ENCODE measurements at regions not wholly inside any gene's neighbourhood (a gene's known extent, or its start where the extent isn't known, plus 50 kb on each side); places are given as distances from the start of the nearest gene placed in this dataset.

- DNase-seq, result no peak
- Histone ChIP-seq H3K4me1 (ENCODE audit: control insufficient read depth in 1 of 2, insufficient read depth in 2 of 2, low read length in 2 of 2) (no peaks in the 10 kb centered on the region), H3K27me3 (ENCODE audit: control insufficient read depth in 2 of 2, insufficient read depth in 2 of 2, low read length in 2 of 2) (no peaks in the 10 kb centered on the region), H3K79me2 (ENCODE audit: insufficient read depth, low read length) (no peaks in the 10 kb centered on the region), H4K20me1 (ENCODE audit: insufficient read depth, low read length) (no peaks in the 10 kb centered on the region), H3K27ac (ENCODE audit: low read depth in 1 of 2, low read length in 2 of 2) (no peak overlapping the region), H2AFZ (ENCODE audit: insufficient read depth, low read depth, low read length, poor library complexity, severe bottlenecking) (no peak overlapping the region), H3K4me2 (replicated peaks; ENCODE audit: extremely low read depth, low read length, poor library complexity, severe bottlenecking) (no peak overlapping the region), H3K4me3 (replicated peaks in 1 of 3; ENCODE audit: low read depth in 2 of 3, low read length in 3 of 3) (no peak overlapping the region), H3K9me3 (replicated peaks in 1 of 2; ENCODE audit: control insufficient read depth in 1 of 2, insufficient read depth in 1 of 2, low read length in 2 of 2) (no peaks in the 10 kb centered on the region), H3K36me3 (replicated peaks in 1 of 2; ENCODE audit: control insufficient read depth in 1 of 2, insufficient read depth in 2 of 2, low read length in 2 of 2) (no peaks in the 10 kb centered on the region), H3K9ac (ENCODE audit: insufficient read depth, low read length, poor library complexity, severe bottlenecking) (no peak overlapping the region)
- Mint-ChIP-seq H3K27ac (no peak overlapping the region), H3K27me3 (ENCODE audit: low read depth in 3 of 3) (peaks cover 2 to 4% (median 3%) of the 10 kb centered on the region in 3 donors), H3K36me3 (no peaks in the 10 kb centered on the region), H3K4me1 (no peaks in the 10 kb centered on the region), H3K4me3 (no peak overlapping the region), H3K9me3 (peaks cover 0 to 2% (median 0%) of the 10 kb centered on the region in 7 donors)
- 78% methylated on average over 2 of the region's 4 CpGs for WGBS (ENCODE audit: insufficient coverage)
- intact Hi-C loops (cut with micrococcal nuclease), result no loop called here
- TF ChIP-seq CTCF (IDR thresholded peaks at IDR 0.05), result no peak
Observed at GRCh38 chr6:10250655-10251220, 164.1 kb downstream of the TFAP2A start.

GRCh38 chr6:10248378-10248843 lies 166.5 kb downstream of the TFAP2A start:
- no peak overlapping the region for H2AFZ ChIP-seq (ENCODE audit: insufficient read depth, low read depth, low read length, poor library complexity, severe bottlenecking)
- H3K27me3 Mint-ChIP-seq (ENCODE audit: low read depth in 3 of 3), result peaks cover 2 to 4% (median 3%) of the 10 kb centered on the region in 3 donors
- H3K4me3 Mint-ChIP-seq, result no peak overlapping the region
- no peaks in the 10 kb centered on the region for H3K27me3 ChIP-seq (ENCODE audit: control insufficient read depth in 2 of 2, insufficient read depth in 2 of 2, low read length in 2 of 2)
- no peaks in the 10 kb centered on the region for H3K9me3 ChIP-seq (replicated peaks in 1 of 2; ENCODE audit: control insufficient read depth in 1 of 2, insufficient read depth in 1 of 2, low read length in 2 of 2)
- no peaks in the 10 kb centered on the region for H3K4me1 ChIP-seq (ENCODE audit: control insufficient read depth in 1 of 2, insufficient read depth in 2 of 2, low read length in 2 of 2)
- intact Hi-C loops (cut with micrococcal nuclease), result no loop called here
- WGBS (ENCODE audit: insufficient coverage), result 58% methylated on average over 4 of the region's 7 CpGs
- H3K36me3 ChIP-seq (replicated peaks in 1 of 2; ENCODE audit: control insufficient read depth in 1 of 2, insufficient read depth in 2 of 2, low read length in 2 of 2), result no peaks in the 10 kb centered on the region
- H3K4me2 ChIP-seq (replicated peaks; ENCODE audit: extremely low read depth, low read length, poor library complexity, severe bottlenecking), result no peak overlapping the region
- H4K20me1 ChIP-seq (ENCODE audit: insufficient read depth, low read length), result no peaks in the 10 kb centered on the region
- H3K27ac ChIP-seq (ENCODE audit: low read depth in 1 of 2, low read length in 2 of 2), result no peak overlapping the region
- no peak for TF ChIP-seq CTCF (IDR thresholded peaks at IDR 0.05)
- no peaks in the 10 kb centered on the region for H3K79me2 ChIP-seq (ENCODE audit: insufficient read depth, low read length)
- H3K36me3 Mint-ChIP-seq, result no peaks in the 10 kb centered on the region
- H3K27ac Mint-ChIP-seq, result no peak overlapping the region
- H3K9me3 Mint-ChIP-seq, result peaks cover 0 to 2% (median 0%) of the 10 kb centered on the region in 7 donors
- H3K9ac ChIP-seq (ENCODE audit: insufficient read depth, low read length, poor library complexity, severe bottlenecking), result no peak overlapping the region
- no peaks in the 10 kb centered on the region for H3K4me1 Mint-ChIP-seq
- no peak overlapping the region for H3K4me3 ChIP-seq (replicated peaks in 1 of 3; ENCODE audit: low read depth in 2 of 3, low read length in 3 of 3)
- DNase-seq, result no peak
